ENCODE measurements at regions not wholly inside any gene's neighbourhood (a gene's known extent, or its start where the extent isn't known, plus 50 kb on each side); places are given as distances from the start of the nearest gene placed in this dataset.
A peak's percentile ranks its signal among the peaks of the same experiment; 100 is the strongest.

DNA sequence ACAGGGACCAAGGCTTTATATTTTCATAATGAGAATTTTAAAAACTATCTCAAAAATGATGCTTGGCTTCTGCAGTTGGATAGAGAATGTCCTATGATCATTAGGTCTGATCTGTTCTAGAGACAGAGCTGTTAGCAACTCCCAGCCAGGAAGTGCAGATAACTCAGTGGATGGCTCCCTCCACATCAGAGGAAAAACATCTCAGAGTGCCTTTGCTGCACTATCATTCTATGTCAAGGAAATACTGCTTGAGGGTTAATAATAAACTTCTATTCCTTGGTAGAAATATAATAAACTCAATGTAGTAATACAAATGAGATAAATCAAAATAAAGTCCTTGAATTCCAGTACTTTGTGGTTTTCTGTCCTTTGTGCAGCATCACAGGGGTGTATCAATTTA is 78.0 kb upstream of the BET1 start:
- Histone ChIP-seq H3K36me3 (ENCODE audit: control insufficient read depth, insufficient read depth, low read length) (no peaks in the 10 kb centered on the region), H3K9me3 (ENCODE audit: control insufficient read depth, low read length) (no peaks in the 10 kb centered on the region), H3K4me1 (ENCODE audit: control insufficient read depth, insufficient read depth, low read length) (no peaks in the 10 kb centered on the region), H3K4me3 (ENCODE audit: low read length) (no peak overlapping the region), H3K27me3 (ENCODE audit: control insufficient read depth, insufficient read depth, low read length) (no peaks in the 10 kb centered on the region), H3K9ac (ENCODE audit: low read length) (no peak overlapping the region)

DNA sequence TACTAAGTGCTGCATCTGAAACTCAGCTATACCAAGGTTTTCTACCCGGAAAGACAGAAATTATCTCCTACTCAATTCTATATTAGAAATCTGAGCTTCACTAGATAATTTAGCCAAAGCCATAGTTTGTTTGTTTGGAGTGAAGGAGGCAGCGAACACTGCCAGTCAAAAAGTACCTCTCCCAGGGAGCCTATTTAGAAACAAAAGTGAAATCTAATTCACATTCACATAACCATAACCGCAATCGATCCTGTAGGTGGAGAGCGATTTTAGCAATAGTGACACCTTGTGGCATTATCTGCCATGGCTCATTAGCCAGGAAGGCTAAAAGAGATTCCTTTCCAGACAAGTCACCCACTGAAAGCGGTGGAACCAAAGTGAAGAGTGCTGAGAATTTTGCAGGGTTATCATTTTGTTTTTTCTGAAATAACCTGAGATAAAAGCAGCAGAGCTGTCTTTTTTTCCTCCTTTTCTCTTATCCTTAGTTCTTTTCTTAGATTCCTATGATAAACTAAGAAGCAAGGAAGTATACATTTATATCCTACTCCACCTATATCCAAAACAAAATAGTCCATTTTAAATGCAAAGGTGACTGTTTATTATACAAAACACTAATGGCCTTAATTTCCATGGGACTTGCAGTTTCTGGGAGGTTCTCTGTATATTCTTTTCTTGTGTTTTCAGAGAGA is 83.7 kb upstream of the BET1 start:
- no peaks in the 10 kb centered on the region for H3K36me3 ChIP-seq (ENCODE audit: control insufficient read depth, insufficient read depth, low read length)
- no peaks in the 10 kb centered on the region for H3K27me3 ChIP-seq (ENCODE audit: control insufficient read depth, insufficient read depth, low read length)
- peak overlapping the region; percentile 42 for H3K9ac ChIP-seq (ENCODE audit: low read length)
- no peaks in the 10 kb centered on the region for H3K9me3 ChIP-seq (ENCODE audit: control insufficient read depth, low read length)
- H3K4me3 ChIP-seq (ENCODE audit: low read length), result no peak overlapping the region
- no peaks in the 10 kb centered on the region for H3K4me1 ChIP-seq (ENCODE audit: control insufficient read depth, insufficient read depth, low read length)

GRCh38 chr7:94088560-94088959 is 84.4 kb upstream of the BET1 start:
- Histone ChIP-seq H3K27me3 (ENCODE audit: control insufficient read depth, insufficient read depth, low read length) (no peaks in the 10 kb centered on the region), H3K9ac (ENCODE audit: low read length) (no peak overlapping the region), H3K9me3 (ENCODE audit: control insufficient read depth, low read length) (no peaks in the 10 kb centered on the region), H3K4me3 (ENCODE audit: low read length) (no peak overlapping the region), H3K36me3 (ENCODE audit: control insufficient read depth, insufficient read depth, low read length) (no peaks in the 10 kb centered on the region), H3K4me1 (ENCODE audit: control insufficient read depth, insufficient read depth, low read length) (no peaks in the 10 kb centered on the region)

- Histone ChIP-seq H3K4me1 (ENCODE audit: control insufficient read depth, insufficient read depth, low read length) (no peaks in the 10 kb centered on the region), H3K9ac (ENCODE audit: low read length) (no peak overlapping the region), H3K36me3 (ENCODE audit: control insufficient read depth, insufficient read depth, low read length) (no peaks in the 10 kb centered on the region)
Measured at GRCh38 chr7:94089806-94090205, 85.7 kb upstream of the BET1 start.

GRCh38 chr7:94092980-94093379 is 88.8 kb upstream of the BET1 start:
- Histone ChIP-seq H3K4me1 (ENCODE audit: control insufficient read depth, insufficient read depth, low read length) (no peaks in the 10 kb centered on the region), H3K4me3 (ENCODE audit: low read length) (no peak overlapping the region), H3K9me3 (ENCODE audit: control insufficient read depth, low read length) (no peaks in the 10 kb centered on the region), H3K27me3 (ENCODE audit: control insufficient read depth, insufficient read depth, low read length) (no peaks in the 10 kb centered on the region), H3K9ac (ENCODE audit: low read length) (no peak overlapping the region), H3K36me3 (ENCODE audit: control insufficient read depth, insufficient read depth, low read length) (no peaks in the 10 kb centered on the region)

More at GRCh38 chr7:94089806-94090205, 85.7 kb upstream of the BET1 start:
- no peaks in the 10 kb centered on the region for H3K9me3 ChIP-seq (ENCODE audit: control insufficient read depth, low read length)
- H3K27me3 ChIP-seq (ENCODE audit: control insufficient read depth, insufficient read depth, low read length), result no peaks in the 10 kb centered on the region
- no peak overlapping the region for H3K4me3 ChIP-seq (ENCODE audit: low read length)

GRCh38 chr7:94094298-94094697 is 90.1 kb upstream of the BET1 start:
- H3K27me3 ChIP-seq (ENCODE audit: control insufficient read depth, insufficient read depth, low read length), result no peaks in the 10 kb centered on the region
- no peaks in the 10 kb centered on the region for H3K36me3 ChIP-seq (ENCODE audit: control insufficient read depth, insufficient read depth, low read length)
- H3K9me3 ChIP-seq (ENCODE audit: control insufficient read depth, low read length), result no peaks in the 10 kb centered on the region
- no peak overlapping the region for H3K4me3 ChIP-seq (ENCODE audit: low read length)
- no peak overlapping the region for H3K9ac ChIP-seq (ENCODE audit: low read length)
- no peaks in the 10 kb centered on the region for H3K4me1 ChIP-seq (ENCODE audit: control insufficient read depth, insufficient read depth, low read length)

DNA sequence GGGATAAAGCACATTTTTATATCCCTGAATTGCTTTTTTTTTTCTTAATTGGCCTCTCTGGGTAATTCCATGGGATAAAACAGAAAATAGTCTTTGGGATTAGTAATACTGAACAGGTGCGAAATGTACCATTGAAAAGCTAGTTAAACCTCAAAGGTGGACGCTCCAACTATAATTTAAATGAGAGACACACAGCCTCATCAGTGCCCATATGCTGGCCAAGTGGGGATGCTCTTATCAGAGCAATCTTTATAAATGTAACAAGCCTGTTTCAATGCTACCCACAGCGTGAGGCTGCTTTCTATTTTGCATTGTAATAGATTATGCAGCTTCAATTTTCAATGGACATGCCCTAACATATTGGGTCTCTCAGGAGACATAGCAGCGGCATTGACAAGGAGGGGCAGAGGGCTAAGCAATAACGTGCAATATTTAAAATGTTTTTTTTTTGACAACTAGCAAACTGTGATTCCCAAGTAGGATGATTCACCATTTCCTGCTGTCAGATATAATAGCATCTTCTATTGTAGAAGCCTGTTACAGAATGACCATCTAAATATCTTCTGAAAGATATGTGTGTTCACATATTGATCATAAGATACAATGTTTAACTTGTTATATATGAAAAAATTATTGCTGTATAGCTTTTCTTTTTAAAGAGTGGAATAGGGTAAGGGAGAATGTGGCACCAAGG is 91.3 kb upstream of the BET1 start:
- no peaks in the 10 kb centered on the region for H3K9me3 ChIP-seq (ENCODE audit: control insufficient read depth, low read length)
- no peak overlapping the region for H3K9ac ChIP-seq (ENCODE audit: low read length)
- no peaks in the 10 kb centered on the region for H3K27me3 ChIP-seq (ENCODE audit: control insufficient read depth, insufficient read depth, low read length)
- no peaks in the 10 kb centered on the region for H3K4me1 ChIP-seq (ENCODE audit: control insufficient read depth, insufficient read depth, low read length)
- H3K4me3 ChIP-seq (ENCODE audit: low read length), result no peak overlapping the region
- H3K36me3 ChIP-seq (ENCODE audit: control insufficient read depth, insufficient read depth, low read length), result no peaks in the 10 kb centered on the region

DNA sequence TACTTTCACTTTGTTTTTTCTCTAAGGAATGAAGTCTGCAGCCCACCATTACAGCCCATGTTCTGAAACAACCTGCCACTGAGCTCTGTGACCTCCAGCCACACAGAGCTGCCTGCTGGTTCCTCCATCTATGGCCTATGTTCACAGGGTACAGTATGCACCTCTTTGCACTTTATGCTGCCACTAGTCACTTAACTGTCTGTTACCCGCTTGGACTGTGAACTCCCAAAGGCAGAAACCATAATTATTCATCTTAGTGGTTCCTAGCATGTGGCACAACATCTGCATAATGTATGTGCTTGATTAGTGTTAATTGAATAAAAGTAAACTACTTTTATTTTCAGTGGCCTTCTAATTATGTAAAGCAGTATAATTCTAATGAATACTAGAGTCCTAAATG is 95.5 kb upstream of the BET1 start:
- Histone ChIP-seq H3K9ac (ENCODE audit: low read length) (no peak overlapping the region), H3K4me1 (ENCODE audit: control insufficient read depth, insufficient read depth, low read length) (no peaks in the 10 kb centered on the region), H3K27me3 (ENCODE audit: control insufficient read depth, insufficient read depth, low read length) (no peaks in the 10 kb centered on the region), H3K9me3 (ENCODE audit: control insufficient read depth, low read length) (no peaks in the 10 kb centered on the region), H3K4me3 (ENCODE audit: low read length) (no peak overlapping the region), H3K36me3 (ENCODE audit: control insufficient read depth, insufficient read depth, low read length) (no peaks in the 10 kb centered on the region)

DNA sequence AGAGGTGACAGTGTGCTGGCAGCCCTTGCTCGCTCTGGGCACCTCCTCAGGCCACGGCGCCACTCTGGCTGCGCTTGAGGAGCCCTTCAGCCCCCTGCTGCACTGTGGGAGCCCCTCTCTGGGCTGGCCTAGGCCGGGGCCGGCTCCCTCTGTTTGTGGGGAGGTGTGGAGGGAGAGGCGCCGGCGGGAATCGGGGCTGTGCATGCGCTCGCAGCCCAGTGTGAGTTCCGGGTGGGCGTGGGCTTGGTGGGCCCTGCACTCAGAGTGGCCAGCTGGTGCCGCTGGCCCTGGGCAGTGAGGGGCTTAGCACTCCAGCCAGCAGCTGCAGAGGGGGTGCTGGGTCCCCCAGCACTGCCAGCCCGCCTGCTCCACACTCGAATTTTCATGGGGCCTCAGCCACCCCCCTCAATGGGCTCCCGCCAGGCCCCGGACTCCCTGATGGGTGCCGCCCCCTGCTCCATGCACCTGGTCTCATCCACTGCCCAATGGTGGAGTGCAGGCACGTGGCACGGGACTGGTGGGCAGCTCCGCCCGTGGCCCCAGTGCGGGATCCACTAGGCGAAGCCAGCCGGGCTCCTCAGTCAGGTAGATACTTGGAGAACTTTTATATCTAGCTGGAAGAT is 96.7 kb upstream of the BET1 start:
- Histone ChIP-seq H3K36me3 (ENCODE audit: control insufficient read depth, insufficient read depth, low read length) (no peaks in the 10 kb centered on the region), H3K4me3 (ENCODE audit: low read length) (no peak overlapping the region)

DNA sequence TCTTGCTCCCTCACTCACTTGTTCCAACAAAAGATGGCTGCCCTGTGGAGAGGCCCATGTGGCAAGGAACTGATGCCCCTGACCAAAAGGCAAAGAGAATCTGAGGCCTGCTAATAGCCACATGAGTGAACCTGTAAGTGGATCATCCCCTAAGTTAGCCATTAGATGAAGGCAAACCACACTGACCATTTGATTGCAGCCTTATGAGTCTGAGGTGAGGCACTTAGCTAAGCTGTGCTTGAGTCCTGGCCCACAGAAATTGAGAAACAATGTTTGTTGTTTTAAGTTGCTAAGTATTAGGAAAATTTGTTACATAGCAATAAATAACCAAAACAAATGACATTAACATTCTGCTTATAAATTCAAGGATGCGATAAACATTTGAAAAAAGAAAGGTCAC is 100.1 kb upstream of the BET1 start:
- Histone ChIP-seq H3K36me3 (ENCODE audit: control insufficient read depth, insufficient read depth, low read length) (no peaks in the 10 kb centered on the region), H3K4me3 (ENCODE audit: low read length) (no peak overlapping the region), H3K9me3 (ENCODE audit: control insufficient read depth, low read length) (no peaks in the 10 kb centered on the region), H3K4me1 (ENCODE audit: control insufficient read depth, insufficient read depth, low read length) (no peaks in the 10 kb centered on the region), H3K9ac (ENCODE audit: low read length) (no peak overlapping the region), H3K27me3 (ENCODE audit: control insufficient read depth, insufficient read depth, low read length) (no peaks in the 10 kb centered on the region)

More for the DNA sequence above, 96.7 kb upstream of the BET1 start:
- Histone ChIP-seq H3K9me3 (ENCODE audit: control insufficient read depth, low read length) (no peaks in the 10 kb centered on the region), H3K9ac (ENCODE audit: low read length) (no peak overlapping the region), H3K27me3 (ENCODE audit: control insufficient read depth, insufficient read depth, low read length) (no peaks in the 10 kb centered on the region), H3K4me1 (ENCODE audit: control insufficient read depth, insufficient read depth, low read length) (no peaks in the 10 kb centered on the region)

- Histone ChIP-seq H3K36me3 (ENCODE audit: control insufficient read depth, insufficient read depth, low read length) (no peaks in the 10 kb centered on the region), H3K9me3 (ENCODE audit: control insufficient read depth, low read length) (no peaks in the 10 kb centered on the region), H3K4me3 (ENCODE audit: low read length) (no peak overlapping the region), H3K27me3 (ENCODE audit: control insufficient read depth, insufficient read depth, low read length) (no peaks in the 10 kb centered on the region), H3K9ac (ENCODE audit: low read length) (no peak overlapping the region), H3K4me1 (ENCODE audit: control insufficient read depth, insufficient read depth, low read length) (no peaks in the 10 kb centered on the region)
Measured at GRCh38 chr7:94109556-94109955, 105.4 kb upstream of the BET1 start.

DNA sequence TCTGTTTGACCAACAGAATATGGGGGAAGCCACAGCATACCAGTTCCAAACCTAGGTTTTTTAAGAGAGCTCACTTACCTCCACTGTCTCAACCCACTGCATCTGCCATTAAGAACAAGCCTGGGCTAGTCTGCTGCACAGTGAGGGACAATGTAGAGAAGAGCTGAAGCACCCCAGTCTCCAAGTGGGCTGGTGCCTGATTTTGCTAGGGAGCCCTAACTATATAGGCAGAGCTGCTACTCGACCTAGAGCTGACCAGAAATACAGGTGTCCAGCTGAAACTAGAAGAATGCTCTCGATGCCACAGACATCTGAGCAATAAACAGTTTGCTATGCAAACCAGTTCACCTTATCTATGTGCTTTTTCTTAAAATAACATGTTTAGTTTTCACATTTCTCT is 106.9 kb upstream of the BET1 start:
- no peaks in the 10 kb centered on the region for H3K4me1 ChIP-seq (ENCODE audit: control insufficient read depth, insufficient read depth, low read length)
- H3K27me3 ChIP-seq (ENCODE audit: control insufficient read depth, insufficient read depth, low read length), result no peaks in the 10 kb centered on the region
- H3K36me3 ChIP-seq (ENCODE audit: control insufficient read depth, insufficient read depth, low read length), result no peaks in the 10 kb centered on the region
- H3K9me3 ChIP-seq (ENCODE audit: control insufficient read depth, low read length), result no peaks in the 10 kb centered on the region
- H3K9ac ChIP-seq (ENCODE audit: low read length), result no peak overlapping the region
- no peak overlapping the region for H3K4me3 ChIP-seq (ENCODE audit: low read length)

Measured in mucosa of stomach (tissue), 1 donor.